GM12878 (cell line): ENCODE measurements at regions not wholly inside any gene's neighbourhood (a gene's known extent, or its start where the extent isn't known, plus 50 kb on each side); places are given as distances from the start of the nearest gene placed in this dataset.

ENCODE experiments used
- ATAC-seq: fragments of 200-7000 bp; cut with Tn5 transposase; 3 replicates; pipeline ENCODE4 v1.9.1; 2020; ENCODE audit warnings: mild to moderate bottlenecking, moderate library complexity
- BruUV-seq: library from RNA; stranded (reverse); fragments of 400-500 nt; replicated peaks from 2 replicates; lab custom pipeline; 2021; lab: Mats Ljungman, UMichigan
- CTCF ChIA-PET: fragments of 300-600 bp; sonication (Branson Sonifier 250); formaldehyde crosslinking; extraction: SDS; loops from one replicate; lab custom pipeline; 2021; ENCODE audit warnings: inconsistent platforms; lab: Yijun Ruan, JAX
- POLR2A ChIA-PET: fragments of 350-600 bp; formaldehyde crosslinking; extraction: SDS; loops from one replicate; lab custom pipeline; 2021; ENCODE audit warnings: inconsistent platforms; lab: Charles Lee
- RAD21 ChIA-PET: fragments of 300-600 bp; sonication (Branson Sonifier 250); formaldehyde crosslinking; loops from one replicate; lab custom pipeline; 2023; ENCODE audit warnings: antibody characterized with exemption; ENCODE audit not compliant: unreplicated experiment; lab: Charles Lee
- SMC1A ChIA-PET: fragments of 300-600 bp; sonication (Branson Sonifier 250); formaldehyde crosslinking; loops from one replicate; lab custom pipeline; 2023; ENCODE audit not compliant: unreplicated experiment, uncharacterized antibody; lab: Charles Lee
- DNase-seq: peaks from one replicate; pipeline ENCODE4 v3.0.0-alpha.2; 2011; ENCODE audit warnings: low read depth, low spot score
- FAIRE-seq: peaks from 3 replicates; lab custom pipeline; 2011; peaks lifted over from hg19 to GRCh38; lab: Jason Lieb, UNC
- H2AFZ ChIP-seq: 2 replicates; pipeline ENCODE4 v1.6.0; 2011; ENCODE audit warnings: low read depth, low read length, control low read depth; ENCODE audit not compliant: control insufficient read depth
- H3K27ac ChIP-seq: 2 replicates; pipeline ENCODE4 v1.5.1; 2011; ENCODE audit warnings: control low read depth; ENCODE audit not compliant: control insufficient read depth, insufficient read depth
- H3K27me3 ChIP-seq, 2 experiments: replicated peaks in 1 of 2; 2 replicates each; pipeline versions ENCODE4 v1.6.0 to v1.6.1; 2011; ENCODE audit warnings: low read length in 1 of 2; ENCODE audit not compliant: control insufficient read depth in 2 of 2, insufficient read depth in 2 of 2
- H3K36me3 ChIP-seq, 2 experiments: 2 replicates each; pipeline ENCODE4 v1.5.1; 2011; ENCODE audit warnings: low read length in 1 of 2; ENCODE audit not compliant: control insufficient read depth in 2 of 2, insufficient read depth in 2 of 2
- H3K4me1 ChIP-seq: 2 replicates; pipeline ENCODE4 v1.6.1; 2011; ENCODE audit warnings: mild to moderate bottlenecking, low read length, moderate library complexity, mixed read lengths; ENCODE audit not compliant: control insufficient read depth, insufficient read depth
- H3K4me2 ChIP-seq: 2 replicates; pipeline ENCODE4 v1.6.0; 2011; ENCODE audit warnings: control low read depth; ENCODE audit not compliant: control insufficient read depth, insufficient read depth
- H3K4me3 ChIP-seq: fragments of 200-600 bp; sonication (generic); 2 replicates; pipeline ENCODE4 v1.5.1; 2016
- H3K79me2 ChIP-seq: 2 replicates; pipeline ENCODE4 v1.6.0; 2011; ENCODE audit warnings: low read length; ENCODE audit not compliant: control insufficient read depth, insufficient read depth
- H3K9ac ChIP-seq: 2 replicates; pipeline ENCODE4 v1.8.0; 2011; ENCODE audit warnings: low read length, control low read depth, mixed read lengths; ENCODE audit not compliant: control insufficient read depth, insufficient read depth
- H3K9me3 ChIP-seq: replicated peaks from 3 replicates; pipeline ENCODE4 v1.5.1; 2011; ENCODE audit warnings: mild to moderate bottlenecking, low read length; ENCODE audit not compliant: control insufficient read depth, insufficient read depth
- H4K20me1 ChIP-seq: 2 replicates; pipeline ENCODE4 v1.6.0; 2011; ENCODE audit not compliant: control insufficient read depth, insufficient read depth
- BHLHE40 ChIP-seq, 2 experiments: fragments of 450-650 bp in 1 of 2; IDR thresholded peaks; 2 replicates each; pipeline ENCODE4 v1.6.1; 2011 to 2017; ENCODE audit warnings: low read depth in 2 of 2, borderline replicate concordance in 1 of 2, improper control_type of control experiment in 1 of 2, low read length in 1 of 2, mild to moderate bottlenecking in 1 of 2
- CHD1 ChIP-seq: IDR thresholded peaks from 2 replicates; pipeline ENCODE4 v1.6.1; 2012; ENCODE audit warnings: low read depth, low read length, improper control_type of control experiment
- EED ChIP-seq: sonication (generic); IDR thresholded peaks from 2 replicates; pipeline ENCODE4 v1.6.1; 2016; ENCODE audit warnings: antibody characterized with exemption, low read depth
- FOS ChIP-seq: IDR thresholded peaks from 3 replicates; pipeline ENCODE4 v1.6.1; 2011; ENCODE audit warnings: borderline replicate concordance; ENCODE audit not compliant: insufficient read length; ENCODE audit errors: extremely low read depth
- FOXK2 ChIP-seq: fragments of 450-650 bp; IDR thresholded peaks from 2 replicates; pipeline ENCODE4 v1.6.1; 2017; ENCODE audit warnings: mild to moderate bottlenecking, moderate library complexity
- HDAC2 ChIP-seq: fragments of 200-600 bp; sonication (generic); IDR thresholded peaks from 2 replicates; pipeline ENCODE4 v1.6.1; 2017
- JUND ChIP-seq: IDR thresholded peaks from 2 replicates; pipeline ENCODE4 v1.6.1; 2012; ENCODE audit warnings: low read depth, mild to moderate bottlenecking, low read length, improper control_type of control experiment, moderate library complexity
- PAX5 ChIP-seq: IDR thresholded peaks from 2 replicates; pipeline ENCODE4 v1.6.1; 2011; ENCODE audit warnings: low read depth, low read length, borderline replicate concordance
- PML ChIP-seq: IDR thresholded peaks from 2 replicates; pipeline ENCODE4 v1.6.1; 2012; ENCODE audit warnings: low read length, inconsistent platforms
- SRF ChIP-seq, 2 experiments: IDR thresholded peaks; 2 replicates each; pipeline ENCODE4 v1.6.1; 2011; ENCODE audit warnings: low read depth in 2 of 2, low read length in 2 of 2, mild to moderate bottlenecking in 1 of 2, moderate library complexity in 1 of 2
- ZNF217 ChIP-seq: fragments of 450-650 bp; IDR thresholded peaks from 2 replicates; pipeline ENCODE4 v1.6.1; 2017; ENCODE audit warnings: antibody characterized with exemption, mild to moderate bottlenecking
- ZNF274 ChIP-seq: IDR thresholded peaks from one replicate; pipeline ENCODE4 v1.8.0; 2011; ENCODE audit not compliant: insufficient read length, insufficient read depth
- in situ Hi-C: fragments of 300-500 bp; cut with MboI; formaldehyde crosslinking; loops from 9 replicates; pipeline ENCODE4 v1.14.3; 2018; ENCODE audit warnings: mixed read lengths
- intact Hi-C: fragments of 100-400 bp; cut with micrococcal nuclease; formaldehyde crosslinking; loops from one replicate; pipeline ENCODE4 v1.14.2; 2022; ENCODE audit not compliant: unreplicated experiment
- TF ChIP-seq, protein P1 (sequence below): fragments of 450-650 bp; IDR thresholded peaks from 2 replicates; pipeline ENCODE4 v1.6.1; 2017; ENCODE audit warnings: mild to moderate bottlenecking
- TF ChIP-seq, protein P2 (sequence below): IDR thresholded peaks from 2 replicates; pipeline ENCODE4 v1.6.1; 2012; ENCODE audit warnings: low read length, inconsistent platforms
- TF ChIP-seq, protein P3 (sequence below): fragments of 450-650 bp; formaldehyde crosslinking; IDR thresholded peaks from 2 replicates; pipeline ENCODE4 v1.4.0; 2020; ENCODE audit warnings: mild to moderate bottlenecking, moderate library complexity

DNA sequence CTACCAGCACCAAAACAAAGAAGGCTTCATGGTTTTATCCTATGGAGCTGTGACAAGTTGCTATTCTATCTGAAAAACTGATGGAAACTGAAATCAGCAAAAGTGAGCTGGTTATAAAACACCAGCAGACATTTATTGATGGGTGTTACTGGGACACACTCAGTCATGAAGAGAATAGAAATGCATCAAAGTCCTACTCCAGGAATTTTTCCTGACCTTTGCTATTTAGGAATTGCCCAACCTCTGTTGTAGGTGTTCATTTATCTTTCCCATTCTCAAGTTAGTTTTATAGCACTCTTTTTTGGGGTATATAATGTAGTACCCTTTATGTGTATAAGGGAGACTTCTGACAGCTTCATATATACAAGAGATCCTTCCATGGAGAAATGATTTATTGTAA, 533.2 kb downstream of the REEP3 start:
- CTCF ChIA-PET: interaction anchor here (1.4 kb wide), 1 partner anchor 12 kb away, joined by 3 read pairs; no protein-coding TSS in a partner anchor
- POLR2A ChIA-PET: no interaction called here
- SMC1A ChIA-PET: interaction anchor here (0.9 to 1.1 kb wide), 2 partner anchors 9 to 10 kb away, joined by 3 to 4 read pairs; no protein-coding TSS in a partner anchor
- H3K36me3 ChIP-seq: no peaks in the 10 kb centered on the region
- H3K27me3 ChIP-seq: no peaks in the 10 kb centered on the region
- RAD21 ChIA-PET: interaction anchor here (0.7 kb wide), 1 partner anchor 13 kb away, joined by 3 read pairs; no protein-coding TSS in a partner anchor
- intact Hi-C loops (no loop called here), in situ Hi-C loops (no loop called here)
- no peak for ATAC-seq
- H3K9ac ChIP-seq: no peak overlapping the region
- H3K79me2 ChIP-seq: no peaks in the 10 kb centered on the region
- H3K27ac ChIP-seq: no peak overlapping the region
- no peak overlapping the region for H2AFZ ChIP-seq
- H3K4me2 ChIP-seq: no peak overlapping the region
- H3K9me3 ChIP-seq: no peaks in the 10 kb centered on the region
- FAIRE-seq: no peak
- no peaks in the 10 kb centered on the region for H3K4me1 ChIP-seq
- no peak for DNase-seq
- no peak overlapping the region for H3K4me3 ChIP-seq
- no TSS peak for BruUV-seq
- no peaks in the 10 kb centered on the region for H4K20me1 ChIP-seq
- TF ChIP-seq HDAC2 (no peak), JUND (no peak), PAX5 (no peak), ZNF217 (no peak), SRF (IDR thresholded peaks at IDR 0.05; ENCODE audit: low read depth in 2 of 2, low read length in 2 of 2) (no peak), BHLHE40 (IDR thresholded peaks at IDR 0.05; ENCODE audit: borderline replicate concordance in 1 of 2, low read depth in 2 of 2, low read length in 1 of 2) (no peak), ZNF274 (no peak), FOS (no peak), PML (no peak), CHD1 (no peak), FOXK2 (no peak), EED (no peak)
- TF ChIP-seq, protein P1, sequence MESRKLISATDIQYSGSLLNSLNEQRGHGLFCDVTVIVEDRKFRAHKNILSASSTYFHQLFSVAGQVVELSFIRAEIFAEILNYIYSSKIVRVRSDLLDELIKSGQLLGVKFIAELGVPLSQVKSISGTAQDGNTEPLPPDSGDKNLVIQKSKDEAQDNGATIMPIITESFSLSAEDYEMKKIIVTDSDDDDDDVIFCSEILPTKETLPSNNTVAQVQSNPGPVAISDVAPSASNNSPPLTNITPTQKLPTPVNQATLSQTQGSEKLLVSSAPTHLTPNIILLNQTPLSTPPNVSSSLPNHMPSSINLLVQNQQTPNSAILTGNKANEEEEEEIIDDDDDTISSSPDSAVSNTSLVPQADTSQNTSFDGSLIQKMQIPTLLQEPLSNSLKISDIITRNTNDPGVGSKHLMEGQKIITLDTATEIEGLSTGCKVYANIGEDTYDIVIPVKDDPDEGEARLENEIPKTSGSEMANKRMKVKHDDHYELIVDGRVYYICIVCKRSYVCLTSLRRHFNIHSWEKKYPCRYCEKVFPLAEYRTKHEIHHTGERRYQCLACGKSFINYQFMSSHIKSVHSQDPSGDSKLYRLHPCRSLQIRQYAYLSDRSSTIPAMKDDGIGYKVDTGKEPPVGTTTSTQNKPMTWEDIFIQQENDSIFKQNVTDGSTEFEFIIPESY: no peak
- TF ChIP-seq, protein P2, sequence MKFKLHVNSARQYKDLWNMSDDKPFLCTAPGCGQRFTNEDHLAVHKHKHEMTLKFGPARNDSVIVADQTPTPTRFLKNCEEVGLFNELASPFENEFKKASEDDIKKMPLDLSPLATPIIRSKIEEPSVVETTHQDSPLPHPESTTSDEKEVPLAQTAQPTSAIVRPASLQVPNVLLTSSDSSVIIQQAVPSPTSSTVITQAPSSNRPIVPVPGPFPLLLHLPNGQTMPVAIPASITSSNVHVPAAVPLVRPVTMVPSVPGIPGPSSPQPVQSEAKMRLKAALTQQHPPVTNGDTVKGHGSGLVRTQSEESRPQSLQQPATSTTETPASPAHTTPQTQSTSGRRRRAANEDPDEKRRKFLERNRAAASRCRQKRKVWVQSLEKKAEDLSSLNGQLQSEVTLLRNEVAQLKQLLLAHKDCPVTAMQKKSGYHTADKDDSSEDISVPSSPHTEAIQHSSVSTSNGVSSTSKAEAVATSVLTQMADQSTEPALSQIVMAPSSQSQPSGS: no peak
- TF ChIP-seq, protein P3, sequence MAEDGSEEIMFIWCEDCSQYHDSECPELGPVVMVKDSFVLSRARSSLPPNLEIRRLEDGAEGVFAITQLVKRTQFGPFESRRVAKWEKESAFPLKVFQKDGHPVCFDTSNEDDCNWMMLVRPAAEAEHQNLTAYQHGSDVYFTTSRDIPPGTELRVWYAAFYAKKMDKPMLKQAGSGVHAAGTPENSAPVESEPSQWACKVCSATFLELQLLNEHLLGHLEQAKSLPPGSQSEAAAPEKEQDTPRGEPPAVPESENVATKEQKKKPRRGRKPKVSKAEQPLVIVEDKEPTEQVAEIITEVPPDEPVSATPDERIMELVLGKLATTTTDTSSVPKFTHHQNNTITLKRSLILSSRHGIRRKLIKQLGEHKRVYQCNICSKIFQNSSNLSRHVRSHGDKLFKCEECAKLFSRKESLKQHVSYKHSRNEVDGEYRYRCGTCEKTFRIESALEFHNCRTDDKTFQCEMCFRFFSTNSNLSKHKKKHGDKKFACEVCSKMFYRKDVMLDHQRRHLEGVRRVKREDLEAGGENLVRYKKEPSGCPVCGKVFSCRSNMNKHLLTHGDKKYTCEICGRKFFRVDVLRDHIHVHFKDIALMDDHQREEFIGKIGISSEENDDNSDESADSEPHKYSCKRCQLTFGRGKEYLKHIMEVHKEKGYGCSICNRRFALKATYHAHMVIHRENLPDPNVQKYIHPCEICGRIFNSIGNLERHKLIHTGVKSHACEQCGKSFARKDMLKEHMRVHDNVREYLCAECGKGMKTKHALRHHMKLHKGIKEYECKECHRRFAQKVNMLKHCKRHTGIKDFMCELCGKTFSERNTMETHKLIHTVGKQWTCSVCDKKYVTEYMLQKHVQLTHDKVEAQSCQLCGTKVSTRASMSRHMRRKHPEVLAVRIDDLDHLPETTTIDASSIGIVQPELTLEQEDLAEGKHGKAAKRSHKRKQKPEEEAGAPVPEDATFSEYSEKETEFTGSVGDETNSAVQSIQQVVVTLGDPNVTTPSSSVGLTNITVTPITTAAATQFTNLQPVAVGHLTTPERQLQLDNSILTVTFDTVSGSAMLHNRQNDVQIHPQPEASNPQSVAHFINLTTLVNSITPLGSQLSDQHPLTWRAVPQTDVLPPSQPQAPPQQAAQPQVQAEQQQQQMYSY (CRISPR knock-in tag): no peak
